HCT116 (cell line): ENCODE measurements at regions not wholly inside any gene's neighbourhood (a gene's known extent, or its start where the extent isn't known, plus 50 kb on each side); places are given as distances from the start of the nearest gene placed in this dataset.
"Not testable (repeated sequence)": the region's sequence is repeated elsewhere in the genome, so short reads cannot be mapped to it uniquely, and the experiment has no call there.

Experiments used
- ATAC-seq: fragments of 200-7000 bp; cut with Tn5 transposase; 2 replicates; pipeline ENCODE4 v1.9.1; 2020; ENCODE audit warnings: mild to moderate bottlenecking, moderate library complexity
- BruUV-seq: library from RNA; stranded (reverse); fragments of 400-500 nt; replicated peaks from 2 replicates; lab custom pipeline; 2021; lab: Mats Ljungman, UMichigan
- CTCF ChIA-PET: fragments of 300-600 bp; sonication (Branson Sonifier 250); formaldehyde crosslinking; loops from one replicate; lab custom pipeline; 2021; ENCODE audit warnings: antibody characterized with exemption; lab: Charles Lee
- POLR2A ChIA-PET: fragments of 300-600, 350-600 bp; sonication (Branson Sonifier 250); formaldehyde crosslinking; loops from one replicate; lab custom pipeline; 2021; ENCODE audit warnings: antibody characterized with exemption; lab: Charles Lee
- RAD21 ChIA-PET, 2 experiments: fragments of 300-600 bp; sonication (Branson Sonifier 250); formaldehyde crosslinking; loops; one replicate each; lab custom pipeline; 2023; ENCODE audit warnings: low total read pairs in 2 of 2; ENCODE audit not compliant: uncharacterized antibody in 2 of 2, unreplicated experiment in 2 of 2, low non-redundant PET in 1 of 2; lab: Charles Lee
- DNase-seq: peaks from one replicate; pipeline ENCODE4 v3.0.0-alpha.2; 2010; ENCODE audit warnings: low read depth, low spot score
- H2AFZ ChIP-seq: fragments of 200-600 bp; shearing (Covaris generic), sonication (generic); 2 replicates; pipeline ENCODE4 v1.6.1; 2017; ENCODE audit warnings: low read depth, mixed run types, mixed read lengths, antibody characterized with exemption, low read length; ENCODE audit not compliant: poor library complexity, severe bottlenecking
- H3K27ac ChIP-seq: 2 replicates; pipeline ENCODE4 v1.5.1; 2012; ENCODE audit warnings: low read depth, low read length
- H3K27me3 ChIP-seq: fragments of 200-600 bp; sonication (generic); 2 replicates; pipeline ENCODE4 v1.6.1; 2016; ENCODE audit warnings: mixed run types, low read length, mixed read lengths; ENCODE audit not compliant: insufficient read depth
- H3K36me3 ChIP-seq, 2 experiments: fragments of 200-500 bp in 1 of 2; fragments of 200-600 bp in 1 of 2; sonication (Bioruptor generic) in 1 of 2; sonication (generic) in 1 of 2; 2 replicates each; pipeline versions ENCODE4 v1.5.1 to v1.6.1; 2014 to 2016; ENCODE audit warnings: low read length in 2 of 2, inconsistent platforms in 1 of 2, mixed read lengths in 1 of 2, mixed run types in 1 of 2; ENCODE audit not compliant: insufficient read depth in 2 of 2, control insufficient read depth in 1 of 2
- H3K4me1 ChIP-seq, 2 experiments: fragments of 200-600 bp in 1 of 2; sonication (generic) in 1 of 2; 2 replicates each; pipeline versions ENCODE4 v1.5.1 to v1.6.1; 2012 to 2017; ENCODE audit warnings: low read length in 2 of 2, inconsistent platforms in 1 of 2, mild to moderate bottlenecking in 1 of 2, mixed read lengths in 1 of 2, mixed run types in 1 of 2, moderate library complexity in 1 of 2; ENCODE audit not compliant: insufficient read depth in 2 of 2, control insufficient read depth in 1 of 2
- H3K4me2 ChIP-seq: fragments of 200-600 bp; sonication (generic); 2 replicates; pipeline ENCODE4 v1.6.1; 2017; ENCODE audit warnings: mixed run types, low read length, mixed read lengths
- H3K4me3 ChIP-seq, 2 experiments: fragments of 200-600 bp in 1 of 2; sonication (generic) in 1 of 2; replicated peaks in 1 of 2; 2 replicates each; pipeline ENCODE4 v1.5.1; 2011 to 2016; ENCODE audit warnings: low read length in 2 of 2, control low read depth in 1 of 2, low read depth in 1 of 2, mild to moderate bottlenecking in 1 of 2, mixed read lengths in 1 of 2, mixed run types in 1 of 2
- H3K79me2 ChIP-seq: fragments of 200-600 bp; sonication (generic); 2 replicates; pipeline ENCODE4 v1.6.1; 2017; ENCODE audit warnings: mild to moderate bottlenecking, mixed run types, low read length, moderate library complexity, mixed read lengths; ENCODE audit not compliant: insufficient read depth
- H3K9ac ChIP-seq: fragments of 200-600 bp; sonication (generic); 2 replicates; pipeline ENCODE4 v1.6.1; 2016; ENCODE audit warnings: low read length, mixed read lengths
- H3K9me2 ChIP-seq: fragments of 200-600 bp; sonication (generic), shearing (Covaris generic); 2 replicates; pipeline ENCODE4 v1.6.1; 2017; ENCODE audit warnings: mixed run types, mild to moderate bottlenecking, moderate library complexity; ENCODE audit not compliant: insufficient read depth
- H3K9me3 ChIP-seq, 2 experiments: fragments of 200-500 bp in 1 of 2; fragments of 200-600 bp in 1 of 2; sonication (Bioruptor generic) in 1 of 2; sonication (generic) in 1 of 2; 2 replicates each; pipeline ENCODE4 v1.6.1; 2014 to 2017; ENCODE audit warnings: low read length in 2 of 2, mixed read lengths in 2 of 2, inconsistent platforms in 1 of 2, low read depth in 1 of 2, mild to moderate bottlenecking in 1 of 2, mixed run types in 1 of 2, moderate library complexity in 1 of 2; ENCODE audit not compliant: control insufficient read depth in 1 of 2, insufficient read depth in 1 of 2
- H4K20me1 ChIP-seq: fragments of 200-600 bp; sonication (generic), shearing (Covaris generic); 2 replicates; pipeline ENCODE4 v1.6.1; 2017; ENCODE audit warnings: mixed run types, mild to moderate bottlenecking, moderate library complexity; ENCODE audit not compliant: insufficient read depth
- SIN3A ChIP-seq: IDR thresholded peaks from 2 replicates; pipeline ENCODE4 v1.6.1; 2012; ENCODE audit warnings: low read depth
- ZNF274 ChIP-seq: fragments of 200-500 bp; sonication (Bioruptor generic); IDR thresholded peaks from 2 replicates; pipeline ENCODE4 v1.6.1; 2014; ENCODE audit warnings: mild to moderate bottlenecking, low read depth, low read length, inconsistent platforms
- intact Hi-C: fragments of 100-400 bp; cut with micrococcal nuclease; formaldehyde crosslinking; loops from 2 replicates; pipeline ENCODE4 v1.10.0; 2022

DNA sequence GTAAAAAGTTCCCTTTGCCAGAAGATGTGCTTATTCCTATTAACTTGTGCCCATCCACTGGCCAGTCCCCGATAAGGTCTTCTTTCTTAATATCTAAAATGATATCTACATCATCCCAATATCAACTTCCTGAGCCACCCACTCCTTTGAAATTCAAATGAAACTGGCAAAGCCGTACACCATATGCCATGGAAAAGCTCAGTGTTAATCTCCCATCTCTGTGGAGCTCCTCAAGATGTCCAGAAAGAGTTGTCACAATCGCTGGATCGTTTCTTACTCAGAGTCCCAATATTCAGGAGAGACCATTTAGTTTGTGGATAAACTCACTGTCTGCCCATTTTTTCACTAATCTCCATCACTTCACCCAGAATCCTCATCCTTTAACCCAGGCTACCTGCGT, 420.7 kb downstream of the NPIPA8 start (continued):
- TF ChIP-seq ZNF274, result no peak

DNA sequence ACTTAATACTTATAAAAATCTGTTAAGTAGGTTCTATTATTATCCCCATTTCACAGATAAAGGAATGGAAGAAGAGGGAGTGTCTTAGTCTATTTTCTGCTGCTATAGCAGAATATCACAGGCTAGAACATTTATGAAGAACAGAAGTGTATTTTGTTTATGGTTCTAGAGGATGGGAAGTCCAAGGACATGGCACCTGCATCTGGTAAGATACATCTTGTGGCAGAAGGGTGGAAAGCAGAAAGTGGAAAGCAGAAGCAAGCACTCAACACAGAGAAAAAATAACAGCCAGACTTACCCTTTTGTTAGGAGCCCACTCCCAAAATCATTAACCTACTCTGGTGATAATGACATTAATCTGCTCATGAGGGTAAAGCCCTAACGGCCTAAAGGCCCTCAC, 422.4 kb downstream of the NPIPA8 start:
- no peak overlapping the region for H3K27ac ChIP-seq
- ATAC-seq, result no peak
- no peak overlapping the region for H3K4me2 ChIP-seq
- no peak for TF ChIP-seq SIN3A
- POLR2A ChIA-PET, result no interaction called here
- H3K4me3 ChIP-seq, result no peak overlapping the region
- H3K27me3 ChIP-seq, result peaks cover 5% of the 10 kb centered on the region; the same call in 1 of the 2 replicates
- H3K4me1 ChIP-seq, result no peaks in the 10 kb centered on the region
- CTCF ChIA-PET, result interaction anchor here (1.5 kb wide), 1 partner anchor 7 kb away, joined by 4 read pairs; no protein-coding TSS in a partner anchor
- RAD21 ChIA-PET, result no interaction called here
- no peak overlapping the region for H3K9ac ChIP-seq
- intact Hi-C loops, result no loop called here
- no peak for DNase-seq
- no TSS peak for BruUV-seq
- no peak overlapping the region for H2AFZ ChIP-seq
- H4K20me1 ChIP-seq, result no peaks in the 10 kb centered on the region
- no peaks in the 10 kb centered on the region for H3K36me3 ChIP-seq
- no peaks in the 10 kb centered on the region for H3K9me2 ChIP-seq
- H3K79me2 ChIP-seq, result no peaks in the 10 kb centered on the region
- peaks cover 0 to 5% of the 10 kb centered on the region in 2 experiments; a peak in 2 of 4 replicates for H3K9me3 ChIP-seq

DNA sequence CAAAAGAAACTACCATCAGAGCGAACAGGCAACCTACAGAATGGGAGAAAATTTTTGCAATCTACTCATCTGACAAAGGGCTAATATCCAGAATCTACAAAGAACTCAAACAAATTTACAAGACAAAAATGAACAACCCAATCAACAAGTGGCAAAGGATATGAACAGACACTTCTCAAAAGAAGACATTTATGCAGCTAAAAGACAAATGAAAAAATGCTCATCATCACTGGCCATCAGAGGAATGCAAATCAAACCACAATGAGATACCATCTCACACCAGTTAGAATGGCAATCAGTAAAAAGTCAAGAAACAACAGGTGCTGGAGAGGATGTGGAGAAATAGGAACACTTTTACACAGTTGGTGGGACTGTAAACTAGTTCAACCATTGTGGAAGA, 425.0 kb downstream of the NPIPA8 start:
- H3K27ac ChIP-seq, CTCF ChIA-PET, H3K9me3 ChIP-seq, H2AFZ ChIP-seq, H3K79me2 ChIP-seq, H3K9ac ChIP-seq, POLR2A ChIA-PET, H3K4me1 ChIP-seq, H3K4me3 ChIP-seq, H3K36me3 ChIP-seq, DNase-seq, intact Hi-C loops, H3K4me2 ChIP-seq, H3K27me3 ChIP-seq, H4K20me1 ChIP-seq, ATAC-seq, BruUV-seq, H3K9me2 ChIP-seq, RAD21 ChIA-PET: not testable (repeated sequence)

DNA sequence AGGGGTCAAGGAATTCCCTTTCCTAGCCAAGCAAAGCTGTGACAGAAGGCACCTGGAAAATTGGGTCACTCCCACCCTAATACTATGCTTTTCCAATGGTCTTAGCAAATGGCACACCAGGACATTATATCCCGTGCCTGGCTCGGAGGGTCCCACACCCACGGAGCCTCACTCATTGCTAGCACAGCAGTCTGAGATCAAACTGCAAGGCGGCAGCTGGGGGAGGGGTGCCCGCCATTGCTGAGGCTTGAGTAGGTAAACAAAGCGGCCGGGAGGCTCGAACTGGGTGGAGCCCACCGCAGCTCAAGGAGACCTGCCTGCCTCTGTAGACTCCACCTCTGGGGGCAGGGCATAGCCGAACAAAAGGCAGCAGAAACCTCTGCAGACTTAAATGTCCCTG, 429.9 kb downstream of the NPIPA8 start:
- H3K9me2 ChIP-seq, H3K79me2 ChIP-seq, H2AFZ ChIP-seq, ATAC-seq, H3K4me1 ChIP-seq, H3K9me3 ChIP-seq, RAD21 ChIA-PET, BruUV-seq, H3K36me3 ChIP-seq, H3K27me3 ChIP-seq, H4K20me1 ChIP-seq, H3K4me3 ChIP-seq, POLR2A ChIA-PET, H3K27ac ChIP-seq, intact Hi-C loops, DNase-seq, H3K4me2 ChIP-seq, H3K9ac ChIP-seq: not testable (repeated sequence)
- CTCF ChIA-PET, result interaction anchor here (1.3 kb wide), 1 partner anchor 15 kb away, joined by 3 read pairs; no protein-coding TSS in a partner anchor
